Stimulated activated effector memory CD8-positive, alpha-beta T cell treated with anti-CD3 and anti-CD28 coated beads, Interleukin-12 subunit alpha, Interleukin-12 subunit beta, amount 100 ng/mL, for 72 hours (primary cell): ENCODE measurements at regions not wholly inside any gene's neighbourhood (a gene's known extent, or its start where the extent isn't known, plus 50 kb on each side); places are given as distances from the start of the nearest gene placed in this dataset.

Experiments used
- ATAC-seq: fragments of 150-1000 bp; cut with Tn5 transposase; 2 replicates; pipeline ENCODE4 v1.10.0; 2021
- DNase-seq, 2 donors: peaks; one replicate each; pipeline ENCODE4 v3.0.0; 2021 to 2022; ENCODE audit warnings: low spot score in 2 of 2
- H3K27ac Mint-ChIP-seq: one replicate; pipeline ENCODE4 v1.8.0; 2022; ENCODE audit warnings: mild to moderate bottlenecking, mixed read lengths
- H3K36me3 Mint-ChIP-seq: one replicate; pipeline ENCODE4 v1.8.0; 2022; ENCODE audit warnings: mild to moderate bottlenecking, mixed read lengths
- H3K4me1 Mint-ChIP-seq: one replicate; pipeline ENCODE4 v1.8.0; 2022; ENCODE audit warnings: mixed read lengths
- H3K4me3 Mint-ChIP-seq: one replicate; pipeline ENCODE4 v1.8.0; 2022; ENCODE audit warnings: mild to moderate bottlenecking, mixed read lengths
- H3K9me3 Mint-ChIP-seq: one replicate; pipeline ENCODE4 v1.8.0; 2022; ENCODE audit warnings: mixed read lengths

DNA sequence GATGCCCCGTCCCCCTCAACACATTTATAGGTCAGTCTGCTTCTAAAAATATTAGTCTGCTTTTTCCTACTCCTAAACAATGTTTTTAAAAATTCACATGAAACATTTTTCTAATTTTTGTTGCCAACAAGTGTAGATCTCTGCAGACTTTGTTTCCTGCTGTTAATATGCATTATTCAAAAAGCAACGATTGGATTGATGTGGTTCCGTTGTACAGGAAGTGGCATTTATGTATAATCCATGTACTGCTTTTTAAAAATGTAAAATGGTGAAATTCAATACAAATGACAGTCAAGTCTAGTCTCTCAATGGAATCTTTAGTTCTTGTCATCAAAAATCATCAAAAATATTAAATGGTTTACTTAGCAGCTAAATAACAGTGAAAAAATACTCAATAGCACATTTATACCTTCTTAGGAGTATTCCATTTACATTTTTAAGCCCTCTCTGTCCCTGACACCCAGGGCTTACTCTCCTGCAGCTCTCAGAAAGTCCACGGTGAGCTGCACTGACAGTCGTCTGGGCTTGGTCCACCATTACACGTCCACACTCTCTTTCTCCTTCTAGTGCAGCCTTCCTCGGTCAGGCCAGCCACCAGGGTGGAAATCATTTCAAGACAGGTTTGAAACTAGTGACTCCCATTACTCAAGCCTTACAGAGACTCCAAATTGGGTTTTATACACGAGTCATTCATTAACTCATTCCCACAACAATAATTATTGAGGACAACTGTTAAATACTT is 211.5 kb downstream of the TMEM200A start:
- peaks cover 29% of the 10 kb centered on the region for H3K4me1 Mint-ChIP-seq
- peaks cover 4% of the 10 kb centered on the region for H3K9me3 Mint-ChIP-seq
- H3K27ac Mint-ChIP-seq = peak overlapping the region; percentile 17
- H3K36me3 Mint-ChIP-seq = no peaks in the 10 kb centered on the region
- no peak for DNase-seq
- peak overlapping the region; percentile 19 for H3K4me3 Mint-ChIP-seq
- no peak for ATAC-seq

DNA sequence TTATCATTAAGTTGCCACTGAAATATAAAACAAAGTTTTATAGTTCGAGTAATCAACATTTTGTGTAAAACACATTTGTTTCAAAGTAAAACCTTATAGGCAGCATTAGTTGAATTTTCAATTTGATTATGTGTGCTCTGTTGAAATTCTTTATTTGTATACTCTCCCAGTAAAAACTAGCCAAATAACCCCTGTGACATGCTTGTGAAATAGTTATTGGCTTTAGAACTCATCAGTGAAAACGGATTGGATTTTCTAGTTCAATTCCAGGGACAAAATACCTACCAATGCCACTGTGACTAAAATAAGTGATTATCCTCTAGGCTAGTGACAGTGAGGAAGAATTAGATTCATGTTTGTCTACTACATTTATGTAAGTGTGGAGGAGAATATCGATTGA is 212.9 kb downstream of the TMEM200A start:
- Mint-ChIP-seq H3K4me1 (peaks cover 29% of the 10 kb centered on the region), H3K9me3 (peaks cover 4% of the 10 kb centered on the region), H3K4me3 (no peak overlapping the region), H3K36me3 (no peaks in the 10 kb centered on the region), H3K27ac (no peak overlapping the region)
- no peak for DNase-seq
- no peak for ATAC-seq

- Mint-ChIP-seq H3K4me1 (no peaks in the 10 kb centered on the region), H3K9me3 (peaks cover under 1% of the 10 kb centered on the region), H3K27ac (no peak overlapping the region), H3K4me3 (no peak overlapping the region), H3K36me3 (no peaks in the 10 kb centered on the region)
- DNase-seq = no peak
- no peak for ATAC-seq
Observed at GRCh38 chr6:130583268-130583667, 217.5 kb downstream of the TMEM200A start.

GRCh38 chr6:130585587-130585986 is 219.8 kb downstream of the TMEM200A start:
- no peaks in the 10 kb centered on the region for H3K9me3 Mint-ChIP-seq
- no peak overlapping the region for H3K4me3 Mint-ChIP-seq
- DNase-seq = no peak
- no peaks in the 10 kb centered on the region for H3K36me3 Mint-ChIP-seq
- no peak for ATAC-seq
- H3K4me1 Mint-ChIP-seq = no peaks in the 10 kb centered on the region
- no peak overlapping the region for H3K27ac Mint-ChIP-seq

GRCh38 chr6:130587778-130588520 is 222.1 kb downstream of the TMEM200A start:
- DNase-seq (no peak), ATAC-seq (no peak)
- H3K4me1 Mint-ChIP-seq = peaks cover 5% of the 10 kb centered on the region
- H3K27ac Mint-ChIP-seq = no peak overlapping the region
- no peak overlapping the region for H3K4me3 Mint-ChIP-seq
- H3K9me3 Mint-ChIP-seq = peaks cover 4% of the 10 kb centered on the region
- H3K36me3 Mint-ChIP-seq = no peaks in the 10 kb centered on the region

- peaks cover 8% of the 10 kb centered on the region for H3K4me1 Mint-ChIP-seq
- DNase-seq (no peak), ATAC-seq (peak; percentile 57)
- H3K4me3 Mint-ChIP-seq = no peak overlapping the region
- H3K36me3 Mint-ChIP-seq = no peaks in the 10 kb centered on the region
- no peak overlapping the region for H3K27ac Mint-ChIP-seq
- H3K9me3 Mint-ChIP-seq = peaks cover 4% of the 10 kb centered on the region
Observed at GRCh38 chr6:130593200-130593599, 227.4 kb downstream of the TMEM200A start.

DNA sequence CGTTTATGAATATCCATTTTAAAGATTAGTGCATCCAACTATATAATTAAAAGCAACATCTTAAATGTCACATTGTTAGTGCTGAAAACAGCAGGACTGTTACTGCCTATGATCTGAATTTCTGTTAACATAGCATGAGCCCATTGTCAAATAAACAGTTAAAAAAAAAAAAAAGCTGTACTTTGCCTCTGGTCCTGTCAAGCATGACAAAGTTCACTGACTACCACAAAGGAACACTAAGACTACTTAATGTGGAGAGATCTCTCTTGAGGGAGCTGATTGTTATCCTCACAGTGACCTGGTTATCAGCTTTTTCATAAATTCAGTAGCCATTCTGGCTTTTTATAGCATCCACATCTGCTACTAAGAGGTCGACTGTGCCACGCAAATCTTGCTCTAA is 228.1 kb downstream of the TMEM200A start:
- Mint-ChIP-seq H3K9me3 (peaks cover 4% of the 10 kb centered on the region), H3K27ac (no peak overlapping the region), H3K4me1 (peaks cover 8% of the 10 kb centered on the region), H3K4me3 (no peak overlapping the region), H3K36me3 (no peaks in the 10 kb centered on the region)
- DNase-seq = no peak
- ATAC-seq = no peak

GRCh38 chr6:130598021-130598989 is 228.9 kb upstream of the SMLR1 start:
- DNase-seq (no peak), ATAC-seq (no peak)
- Mint-ChIP-seq H3K27ac (no peak overlapping the region), H3K4me1 (peaks cover 21% of the 10 kb centered on the region), H3K4me3 (no peak overlapping the region), H3K9me3 (no peaks in the 10 kb centered on the region), H3K36me3 (no peaks in the 10 kb centered on the region)

- Mint-ChIP-seq H3K27ac (no peak overlapping the region), H3K4me3 (no peak overlapping the region)
- DNase-seq = no peak
Observed at GRCh38 chr6:130600880-130601341, 226.3 kb upstream of the SMLR1 start.

DNA sequence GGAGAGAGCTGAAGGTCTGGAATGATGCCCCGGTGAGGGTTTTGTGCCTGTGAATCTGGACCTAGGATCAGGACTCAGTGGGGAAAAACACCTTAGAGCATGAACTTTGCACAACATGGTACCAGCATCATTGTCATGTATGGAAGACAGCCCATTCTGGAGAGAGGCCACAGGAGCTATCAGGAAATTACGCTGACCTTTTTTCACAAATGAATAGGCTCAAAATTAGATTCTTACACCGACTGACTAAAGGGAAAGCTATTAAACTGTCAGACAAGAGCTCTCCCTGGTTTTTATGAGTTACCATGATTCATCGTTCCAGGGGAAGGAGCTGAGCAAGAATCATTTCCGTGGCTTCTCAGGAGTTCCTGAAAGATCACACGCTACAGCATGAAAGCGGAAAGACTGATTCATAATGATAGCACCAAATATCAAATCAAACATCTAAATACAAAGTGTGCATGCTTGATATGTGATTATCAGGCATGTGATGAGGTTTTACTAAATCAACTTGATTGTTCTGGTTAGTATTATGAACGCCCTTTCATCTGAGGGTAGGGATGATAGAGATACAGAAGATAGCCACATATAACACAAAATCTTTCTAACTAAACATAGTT is 224.9 kb upstream of the SMLR1 start:
- H3K4me1 Mint-ChIP-seq = peaks cover 30% of the 10 kb centered on the region
- H3K36me3 Mint-ChIP-seq = no peaks in the 10 kb centered on the region
- no peak for DNase-seq
- ATAC-seq = peak; percentile 96
- H3K9me3 Mint-ChIP-seq = no peaks in the 10 kb centered on the region
- peak overlapping the region; percentile 32 for H3K4me3 Mint-ChIP-seq
- peak overlapping the region; percentile 73 for H3K27ac Mint-ChIP-seq

More at GRCh38 chr6:130600880-130601341, 226.3 kb upstream of the SMLR1 start:
- Mint-ChIP-seq H3K4me1 (peaks cover 30% of the 10 kb centered on the region), H3K36me3 (no peaks in the 10 kb centered on the region), H3K9me3 (no peaks in the 10 kb centered on the region)
- ATAC-seq = no peak

GRCh38 chr6:130603391-130603790 is 223.8 kb upstream of the SMLR1 start:
- Mint-ChIP-seq H3K9me3 (peaks cover 3% of the 10 kb centered on the region), H3K36me3 (no peaks in the 10 kb centered on the region), H3K4me3 (no peak overlapping the region), H3K27ac (peak overlapping the region; percentile 35), H3K4me1 (peaks cover 30% of the 10 kb centered on the region)
- no peak for ATAC-seq
- no peak for DNase-seq

DNA sequence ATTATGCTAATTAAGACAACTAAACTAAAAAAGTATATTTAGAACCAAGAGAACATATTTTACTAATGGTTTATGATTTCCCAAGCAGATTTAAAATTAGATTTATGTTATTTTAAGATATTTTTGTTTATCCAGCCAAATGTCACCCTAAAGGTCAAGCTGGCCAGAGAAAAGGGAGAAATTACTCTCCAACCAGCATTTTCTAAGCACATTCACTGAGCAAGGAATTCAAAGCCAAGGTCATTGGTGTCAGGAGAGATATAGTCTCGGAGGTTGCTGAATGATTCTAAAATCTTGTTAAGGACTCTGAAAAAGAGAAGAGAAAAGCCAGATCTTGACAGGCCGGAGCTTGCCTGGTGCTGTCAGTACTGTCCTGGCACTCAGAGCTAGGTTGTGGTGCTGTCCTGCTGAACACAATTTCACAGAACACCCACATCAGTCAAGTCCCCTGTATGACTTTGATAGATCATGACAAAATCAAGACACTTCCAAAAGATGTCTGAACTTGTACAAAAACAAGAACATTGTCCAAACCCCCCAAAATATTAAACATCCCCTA is 222.3 kb upstream of the SMLR1 start:
- no peak overlapping the region for H3K27ac Mint-ChIP-seq
- ATAC-seq (no peak), DNase-seq (no peak)
- peaks cover 30% of the 10 kb centered on the region for H3K4me1 Mint-ChIP-seq
- peaks cover 3% of the 10 kb centered on the region for H3K9me3 Mint-ChIP-seq
- H3K4me3 Mint-ChIP-seq = no peak overlapping the region
- no peaks in the 10 kb centered on the region for H3K36me3 Mint-ChIP-seq

DNA sequence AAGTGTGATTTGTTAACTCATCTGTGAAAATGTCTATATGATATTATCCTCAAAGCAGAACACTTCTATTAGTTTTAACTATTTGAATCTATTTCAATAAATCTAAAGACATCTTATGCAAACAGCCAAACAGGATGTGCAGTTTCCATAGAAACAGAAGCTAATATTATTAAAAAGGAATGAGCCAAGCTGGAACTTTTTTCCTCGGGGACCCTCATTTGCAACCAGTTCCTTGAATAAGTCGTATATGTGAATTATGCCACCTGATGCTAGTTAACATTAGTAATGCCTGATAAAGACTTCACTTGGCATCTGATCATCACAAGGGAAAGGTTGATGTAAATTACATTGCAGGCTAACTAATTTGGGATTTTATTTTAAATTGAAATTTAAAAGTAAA is 216.9 kb upstream of the SMLR1 start:
- Mint-ChIP-seq H3K4me1 (no peaks in the 10 kb centered on the region), H3K9me3 (peaks cover 3% of the 10 kb centered on the region), H3K27ac (no peak overlapping the region), H3K4me3 (no peak overlapping the region), H3K36me3 (no peaks in the 10 kb centered on the region)
- DNase-seq (no peak), ATAC-seq (no peak)

DNA sequence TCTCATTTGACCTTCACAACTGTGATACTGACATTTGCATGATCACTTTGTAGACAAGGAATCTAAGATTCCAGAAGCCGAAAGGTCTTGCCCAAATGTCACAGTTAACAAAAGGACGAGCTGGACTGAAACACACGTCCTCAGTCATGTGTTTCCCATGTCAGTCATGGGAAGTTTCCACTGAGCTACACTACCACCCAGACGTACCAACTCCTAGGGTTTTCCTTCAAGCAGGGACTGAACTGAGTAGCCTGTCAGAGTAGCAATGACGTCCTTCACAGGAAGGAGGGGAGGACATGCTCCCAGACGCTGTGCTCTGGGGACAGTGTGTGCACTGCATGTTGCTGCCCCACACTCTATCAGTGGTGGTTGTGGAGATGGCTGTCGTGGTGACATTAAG is 215.8 kb upstream of the SMLR1 start:
- Mint-ChIP-seq H3K27ac (no peak overlapping the region), H3K9me3 (peaks cover 5% of the 10 kb centered on the region), H3K36me3 (no peaks in the 10 kb centered on the region), H3K4me3 (no peak overlapping the region), H3K4me1 (no peaks in the 10 kb centered on the region)
- ATAC-seq (no peak), DNase-seq (no peak)
